HCT116 (cell line): ENCODE measurements at regions not wholly inside any gene's neighbourhood (a gene's known extent, or its start where the extent isn't known, plus 50 kb on each side); places are given as distances from the start of the nearest gene placed in this dataset.

Experiments used
- ATAC-seq: fragments of 200-7000 bp; cut with Tn5 transposase; 2 replicates; pipeline ENCODE4 v1.9.1; 2020; ENCODE audit warnings: mild to moderate bottlenecking, moderate library complexity
- BruUV-seq: library from RNA; stranded (reverse); fragments of 400-500 nt; replicated peaks from 2 replicates; lab custom pipeline; 2021; lab: Mats Ljungman, UMichigan
- CTCF ChIA-PET: fragments of 300-600 bp; sonication (Branson Sonifier 250); formaldehyde crosslinking; loops from one replicate; lab custom pipeline; 2021; ENCODE audit warnings: antibody characterized with exemption; lab: Charles Lee
- POLR2A ChIA-PET: fragments of 300-600, 350-600 bp; sonication (Branson Sonifier 250); formaldehyde crosslinking; loops from one replicate; lab custom pipeline; 2021; ENCODE audit warnings: antibody characterized with exemption; lab: Charles Lee
- RAD21 ChIA-PET, 2 experiments: fragments of 300-600 bp; sonication (Branson Sonifier 250); formaldehyde crosslinking; loops; one replicate each; lab custom pipeline; 2023; ENCODE audit warnings: low total read pairs in 2 of 2; ENCODE audit not compliant: uncharacterized antibody in 2 of 2, unreplicated experiment in 2 of 2, low non-redundant PET in 1 of 2; lab: Charles Lee
- DNase-seq: peaks from one replicate; pipeline ENCODE4 v3.0.0-alpha.2; 2010; ENCODE audit warnings: low read depth, low spot score
- H2AFZ ChIP-seq: fragments of 200-600 bp; shearing (Covaris generic), sonication (generic); 2 replicates; pipeline ENCODE4 v1.6.1; 2017; ENCODE audit warnings: low read depth, mixed run types, mixed read lengths, antibody characterized with exemption, low read length; ENCODE audit not compliant: poor library complexity, severe bottlenecking
- H3K27ac ChIP-seq: 2 replicates; pipeline ENCODE4 v1.5.1; 2012; ENCODE audit warnings: low read depth, low read length
- H3K27me3 ChIP-seq: fragments of 200-600 bp; sonication (generic); 2 replicates; pipeline ENCODE4 v1.6.1; 2016; ENCODE audit warnings: mixed run types, low read length, mixed read lengths; ENCODE audit not compliant: insufficient read depth
- H3K36me3 ChIP-seq, 2 experiments: fragments of 200-500 bp in 1 of 2; fragments of 200-600 bp in 1 of 2; sonication (Bioruptor generic) in 1 of 2; sonication (generic) in 1 of 2; 2 replicates each; pipeline versions ENCODE4 v1.5.1 to v1.6.1; 2014 to 2016; ENCODE audit warnings: low read length in 2 of 2, inconsistent platforms in 1 of 2, mixed read lengths in 1 of 2, mixed run types in 1 of 2; ENCODE audit not compliant: insufficient read depth in 2 of 2, control insufficient read depth in 1 of 2
- H3K4me1 ChIP-seq, 2 experiments: fragments of 200-600 bp in 1 of 2; sonication (generic) in 1 of 2; 2 replicates each; pipeline versions ENCODE4 v1.5.1 to v1.6.1; 2012 to 2017; ENCODE audit warnings: low read length in 2 of 2, inconsistent platforms in 1 of 2, mild to moderate bottlenecking in 1 of 2, mixed read lengths in 1 of 2, mixed run types in 1 of 2, moderate library complexity in 1 of 2; ENCODE audit not compliant: insufficient read depth in 2 of 2, control insufficient read depth in 1 of 2
- H3K4me2 ChIP-seq: fragments of 200-600 bp; sonication (generic); 2 replicates; pipeline ENCODE4 v1.6.1; 2017; ENCODE audit warnings: mixed run types, low read length, mixed read lengths
- H3K4me3 ChIP-seq, 2 experiments: fragments of 200-600 bp in 1 of 2; sonication (generic) in 1 of 2; replicated peaks in 1 of 2; 2 replicates each; pipeline ENCODE4 v1.5.1; 2011 to 2016; ENCODE audit warnings: low read length in 2 of 2, control low read depth in 1 of 2, low read depth in 1 of 2, mild to moderate bottlenecking in 1 of 2, mixed read lengths in 1 of 2, mixed run types in 1 of 2
- H3K79me2 ChIP-seq: fragments of 200-600 bp; sonication (generic); 2 replicates; pipeline ENCODE4 v1.6.1; 2017; ENCODE audit warnings: mild to moderate bottlenecking, mixed run types, low read length, moderate library complexity, mixed read lengths; ENCODE audit not compliant: insufficient read depth
- H3K9ac ChIP-seq: fragments of 200-600 bp; sonication (generic); 2 replicates; pipeline ENCODE4 v1.6.1; 2016; ENCODE audit warnings: low read length, mixed read lengths
- H3K9me2 ChIP-seq: fragments of 200-600 bp; sonication (generic), shearing (Covaris generic); 2 replicates; pipeline ENCODE4 v1.6.1; 2017; ENCODE audit warnings: mixed run types, mild to moderate bottlenecking, moderate library complexity; ENCODE audit not compliant: insufficient read depth
- H3K9me3 ChIP-seq, 2 experiments: fragments of 200-500 bp in 1 of 2; fragments of 200-600 bp in 1 of 2; sonication (Bioruptor generic) in 1 of 2; sonication (generic) in 1 of 2; 2 replicates each; pipeline ENCODE4 v1.6.1; 2014 to 2017; ENCODE audit warnings: low read length in 2 of 2, mixed read lengths in 2 of 2, inconsistent platforms in 1 of 2, low read depth in 1 of 2, mild to moderate bottlenecking in 1 of 2, mixed run types in 1 of 2, moderate library complexity in 1 of 2; ENCODE audit not compliant: control insufficient read depth in 1 of 2, insufficient read depth in 1 of 2
- H4K20me1 ChIP-seq: fragments of 200-600 bp; sonication (generic), shearing (Covaris generic); 2 replicates; pipeline ENCODE4 v1.6.1; 2017; ENCODE audit warnings: mixed run types, mild to moderate bottlenecking, moderate library complexity; ENCODE audit not compliant: insufficient read depth
- CBX3 ChIP-seq: IDR thresholded peaks from 2 replicates; pipeline ENCODE4 v1.6.1; 2012; ENCODE audit warnings: low read depth
- CEBPB ChIP-seq: IDR thresholded peaks from 2 replicates; pipeline ENCODE4 v1.6.1; 2012; ENCODE audit warnings: low read depth
- EGR1 ChIP-seq: IDR thresholded peaks from 2 replicates; pipeline ENCODE4 v1.6.1; 2012; ENCODE audit warnings: low read depth
- ELF1 ChIP-seq: IDR thresholded peaks from 2 replicates; pipeline ENCODE4 v1.6.1; 2012; ENCODE audit warnings: low read depth, borderline replicate concordance
- EZH2 ChIP-seq: fragments of 200-600 bp; sonication (generic); IDR thresholded peaks from 2 replicates; pipeline ENCODE4 v1.6.1; 2017; ENCODE audit warnings: antibody characterized with exemption, mixed run types
- EZH2phosphoT487 ChIP-seq: fragments of 200-600 bp; IDR thresholded peaks from 2 replicates; pipeline ENCODE4 v1.6.1; 2018; ENCODE audit warnings: antibody characterized with exemption, borderline replicate concordance
- FOSL1 ChIP-seq: IDR thresholded peaks from 2 replicates; pipeline ENCODE4 v1.6.1; 2012; ENCODE audit warnings: low read depth
- JUND ChIP-seq: IDR thresholded peaks from 2 replicates; pipeline ENCODE4 v1.6.1; 2012
- POLR2A ChIP-seq: IDR thresholded peaks from 2 replicates; pipeline ENCODE4 v1.7.0; 2011; ENCODE audit warnings: borderline replicate concordance; ENCODE audit not compliant: insufficient read depth, insufficient read length; ENCODE audit errors: extremely low read depth
- POLR2AphosphoS5 ChIP-seq: IDR thresholded peaks from 2 replicates; pipeline ENCODE4 v1.6.1; 2011; ENCODE audit warnings: mild to moderate bottlenecking, low read depth, low read length, moderate library complexity
- RAD21 ChIP-seq: IDR thresholded peaks from 2 replicates; pipeline ENCODE4 v1.6.1; 2012; ENCODE audit warnings: low read depth, mild to moderate bottlenecking
- SIN3A ChIP-seq: IDR thresholded peaks from 2 replicates; pipeline ENCODE4 v1.6.1; 2012; ENCODE audit warnings: low read depth
- SP1 ChIP-seq: IDR thresholded peaks from 2 replicates; pipeline ENCODE4 v1.6.1; 2012; ENCODE audit warnings: low read depth
- SRF ChIP-seq: IDR thresholded peaks from 2 replicates; pipeline ENCODE4 v1.6.1; 2012; ENCODE audit warnings: low read depth
- YY1 ChIP-seq: IDR thresholded peaks from 2 replicates; pipeline ENCODE4 v1.6.1; 2011; ENCODE audit warnings: low read length, low read depth, moderate library complexity, mild to moderate bottlenecking; ENCODE audit not compliant: insufficient replicate concordance; ENCODE audit errors: extremely low read depth
- ZBTB33 ChIP-seq: IDR thresholded peaks from 2 replicates; pipeline ENCODE4 v1.6.1; 2011; ENCODE audit warnings: mild to moderate bottlenecking, low read length, moderate library complexity; ENCODE audit not compliant: insufficient replicate concordance; ENCODE audit errors: extremely low read depth
- ZFX ChIP-seq: fragments of 450-650 bp; IDR thresholded peaks from 2 replicates; pipeline ENCODE4 v1.6.1; 2017
- ZNF274 ChIP-seq: fragments of 200-500 bp; sonication (Bioruptor generic); IDR thresholded peaks from 2 replicates; pipeline ENCODE4 v1.6.1; 2014; ENCODE audit warnings: mild to moderate bottlenecking, low read depth, low read length, inconsistent platforms
- intact Hi-C: fragments of 100-400 bp; cut with micrococcal nuclease; formaldehyde crosslinking; loops from 2 replicates; pipeline ENCODE4 v1.10.0; 2022
- TF ChIP-seq, protein P1 (sequence below): IDR thresholded peaks from 2 replicates; pipeline ENCODE4 v1.6.1; 2012
- TF ChIP-seq, protein P2 (sequence below), 3 experiments: fragments of 200-600 bp in 1 of 3; sonication (generic) in 1 of 3; IDR thresholded peaks in 2 of 3; conservative IDR thresholded peaks in 1 of 3; 2 replicates each; pipeline ENCODE4 v1.5.1; 2012 to 2017; ENCODE audit warnings: low read depth in 2 of 3, low read length in 2 of 3, antibody characterized with exemption in 1 of 3, borderline replicate concordance in 1 of 3, control low read depth in 1 of 3, mild to moderate bottlenecking in 1 of 3, mixed read lengths in 1 of 3, mixed run types in 1 of 3, moderate library complexity in 1 of 3; ENCODE audit not compliant: insufficient read depth in 1 of 3

- intact Hi-C loops: no loop called here
- DNase-seq: no peak
- no peak for ATAC-seq
- no peak overlapping the region for H2AFZ ChIP-seq
- no peak overlapping the region for H3K4me3 ChIP-seq
- no peaks in the 10 kb centered on the region for H3K79me2 ChIP-seq
- H3K36me3 ChIP-seq: no peaks in the 10 kb centered on the region
- no peak overlapping the region for H3K27ac ChIP-seq
- ChIA-PET CTCF (no interaction called here), POLR2A (no interaction called here), RAD21 (no interaction called here)
- no peaks in the 10 kb centered on the region for H3K4me1 ChIP-seq
- no peak overlapping the region for H3K4me2 ChIP-seq
- TF ChIP-seq SRF: no peak
- no peak for TF ChIP-seq EZH2phosphoT487
- TF ChIP-seq ZFX: no peak
- TF ChIP-seq RAD21: no peak
- TF ChIP-seq, protein P1, sequence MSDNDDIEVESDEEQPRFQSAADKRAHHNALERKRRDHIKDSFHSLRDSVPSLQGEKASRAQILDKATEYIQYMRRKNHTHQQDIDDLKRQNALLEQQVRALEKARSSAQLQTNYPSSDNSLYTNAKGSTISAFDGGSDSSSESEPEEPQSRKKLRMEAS: no peak
- no peak for TF ChIP-seq ZNF274
- no peak for TF ChIP-seq YY1
- no peak for TF ChIP-seq POLR2AphosphoS5
- no peak for TF ChIP-seq EZH2
- no peak for TF ChIP-seq SIN3A
- TF ChIP-seq, protein P2, sequence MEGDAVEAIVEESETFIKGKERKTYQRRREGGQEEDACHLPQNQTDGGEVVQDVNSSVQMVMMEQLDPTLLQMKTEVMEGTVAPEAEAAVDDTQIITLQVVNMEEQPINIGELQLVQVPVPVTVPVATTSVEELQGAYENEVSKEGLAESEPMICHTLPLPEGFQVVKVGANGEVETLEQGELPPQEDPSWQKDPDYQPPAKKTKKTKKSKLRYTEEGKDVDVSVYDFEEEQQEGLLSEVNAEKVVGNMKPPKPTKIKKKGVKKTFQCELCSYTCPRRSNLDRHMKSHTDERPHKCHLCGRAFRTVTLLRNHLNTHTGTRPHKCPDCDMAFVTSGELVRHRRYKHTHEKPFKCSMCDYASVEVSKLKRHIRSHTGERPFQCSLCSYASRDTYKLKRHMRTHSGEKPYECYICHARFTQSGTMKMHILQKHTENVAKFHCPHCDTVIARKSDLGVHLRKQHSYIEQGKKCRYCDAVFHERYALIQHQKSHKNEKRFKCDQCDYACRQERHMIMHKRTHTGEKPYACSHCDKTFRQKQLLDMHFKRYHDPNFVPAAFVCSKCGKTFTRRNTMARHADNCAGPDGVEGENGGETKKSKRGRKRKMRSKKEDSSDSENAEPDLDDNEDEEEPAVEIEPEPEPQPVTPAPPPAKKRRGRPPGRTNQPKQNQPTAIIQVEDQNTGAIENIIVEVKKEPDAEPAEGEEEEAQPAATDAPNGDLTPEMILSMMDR (IDR thresholded peaks at IDR 0.05 in 2 of 3, conservative IDR thresholded peaks at IDR 0.05 in 1 of 3; ENCODE audit: borderline replicate concordance in 1 of 3, insufficient read depth in 1 of 3, low read depth in 2 of 3, low read length in 2 of 3): no peak
- no peak for TF ChIP-seq CBX3
- TF ChIP-seq FOSL1: no peak
- no peak for TF ChIP-seq EGR1
- TF ChIP-seq SP1: no peak
- no peak for TF ChIP-seq CEBPB
- TF ChIP-seq JUND: no peak
- TF ChIP-seq ZBTB33: no peak
- no peak for TF ChIP-seq POLR2A
- no peak for TF ChIP-seq ELF1
- BruUV-seq: no TSS peak
- 0 out of 4 replicates have a peak, but pooled peaks cover 0 to 4% of the 10 kb centered on the region in 2 experiments for H3K9me3 ChIP-seq
- no peaks in the 10 kb centered on the region for H4K20me1 ChIP-seq
- no peaks in the 10 kb centered on the region for H3K27me3 ChIP-seq
- H3K9me2 ChIP-seq: no peaks in the 10 kb centered on the region
- H3K9ac ChIP-seq: no peak overlapping the region
Observed at GRCh38 chr12:63266988-63267387, 116.0 kb upstream of the AVPR1A start.
